22Rv1 (cell line): ENCODE measurements at regions not wholly inside any gene's neighbourhood (a gene's known extent, or its start where the extent isn't known, plus 50 kb on each side); places are given as distances from the start of the nearest gene placed in this dataset.
"Not testable (repeated sequence)": the region's sequence is repeated elsewhere in the genome, so short reads cannot be mapped to it uniquely, and the experiment has no call there.

ENCODE experiments used
- H3K27ac ChIP-seq: fragments of 450-650 bp; 2 replicates; pipeline ENCODE4 v1.5.1; 2017
- ZFX ChIP-seq: fragments of 450-650 bp; IDR thresholded peaks from 2 replicates; pipeline ENCODE4 v1.6.1; 2017; ENCODE audit warnings: antibody characterized with exemption, borderline replicate concordance
- TF ChIP-seq, protein P1 (sequence below): fragments of 450-650 bp; IDR thresholded peaks from 2 replicates; pipeline ENCODE4 v1.5.1; 2017; ENCODE audit warnings: mild to moderate bottlenecking

DNA sequence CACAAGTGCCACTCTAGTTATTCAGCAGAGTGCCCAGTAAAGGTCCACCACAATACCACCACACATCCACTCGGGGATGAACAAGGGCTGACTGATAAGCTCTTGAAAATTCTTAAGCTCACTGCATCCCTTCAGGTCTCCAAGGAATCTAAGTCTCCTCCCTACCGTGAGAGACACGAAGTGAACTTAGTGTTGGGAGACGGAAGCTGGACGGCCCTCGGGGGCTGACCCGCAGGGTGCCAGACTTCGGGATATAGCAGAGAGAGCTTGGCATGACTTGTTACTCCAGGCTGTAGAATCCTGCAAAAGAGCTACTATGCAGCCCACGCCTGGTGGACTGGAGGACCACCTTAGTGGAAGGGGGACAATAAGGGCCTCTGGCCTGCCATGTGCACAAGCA lies 75.1 kb downstream of the LYZL1 start:
- H3K27ac ChIP-seq = not testable (repeated sequence)

DNA sequence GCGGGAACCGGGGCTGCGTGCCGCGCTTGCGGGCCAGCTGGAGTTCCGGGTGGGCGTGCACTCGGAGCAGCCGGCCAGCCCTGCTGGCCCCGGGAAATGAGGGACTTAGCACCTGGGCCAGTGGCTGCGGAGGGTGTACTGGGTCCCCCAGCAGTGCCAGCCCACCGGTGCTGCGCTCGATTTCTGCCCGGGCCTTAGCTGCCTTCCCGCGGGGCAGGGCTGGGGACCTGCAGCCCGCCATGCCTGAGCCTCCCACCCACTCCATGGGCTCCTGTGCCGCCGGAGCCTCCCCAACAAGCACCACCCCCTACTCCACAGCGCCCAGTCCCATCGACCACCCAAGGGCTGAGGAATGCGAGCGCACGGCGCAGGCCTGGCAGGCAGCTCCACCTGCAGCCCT lies 77.3 kb downstream of the LYZL1 start:
- H3K27ac ChIP-seq = not testable (repeated sequence)

DNA sequence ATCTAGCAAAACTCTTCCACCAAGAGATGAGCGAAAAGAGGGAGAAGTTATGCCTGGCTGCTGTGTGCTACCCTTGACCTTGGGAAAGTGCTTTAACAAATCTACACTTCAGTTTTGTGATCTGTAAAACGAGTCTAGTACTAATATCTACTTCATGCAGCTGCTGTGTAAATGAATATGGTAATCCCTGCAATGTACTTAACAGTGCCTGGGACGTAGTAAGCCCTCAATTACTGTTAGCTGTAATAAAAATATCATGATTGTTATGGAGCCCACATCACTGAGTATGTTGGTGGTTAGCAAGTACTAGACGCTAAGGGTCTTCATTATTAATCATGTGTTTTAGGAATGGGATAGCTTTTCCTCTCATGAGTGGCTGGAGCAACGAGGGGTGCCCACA lies 80.5 kb downstream of the LYZL1 start:
- TF ChIP-seq ZFX = no peak
- TF ChIP-seq, protein P1, sequence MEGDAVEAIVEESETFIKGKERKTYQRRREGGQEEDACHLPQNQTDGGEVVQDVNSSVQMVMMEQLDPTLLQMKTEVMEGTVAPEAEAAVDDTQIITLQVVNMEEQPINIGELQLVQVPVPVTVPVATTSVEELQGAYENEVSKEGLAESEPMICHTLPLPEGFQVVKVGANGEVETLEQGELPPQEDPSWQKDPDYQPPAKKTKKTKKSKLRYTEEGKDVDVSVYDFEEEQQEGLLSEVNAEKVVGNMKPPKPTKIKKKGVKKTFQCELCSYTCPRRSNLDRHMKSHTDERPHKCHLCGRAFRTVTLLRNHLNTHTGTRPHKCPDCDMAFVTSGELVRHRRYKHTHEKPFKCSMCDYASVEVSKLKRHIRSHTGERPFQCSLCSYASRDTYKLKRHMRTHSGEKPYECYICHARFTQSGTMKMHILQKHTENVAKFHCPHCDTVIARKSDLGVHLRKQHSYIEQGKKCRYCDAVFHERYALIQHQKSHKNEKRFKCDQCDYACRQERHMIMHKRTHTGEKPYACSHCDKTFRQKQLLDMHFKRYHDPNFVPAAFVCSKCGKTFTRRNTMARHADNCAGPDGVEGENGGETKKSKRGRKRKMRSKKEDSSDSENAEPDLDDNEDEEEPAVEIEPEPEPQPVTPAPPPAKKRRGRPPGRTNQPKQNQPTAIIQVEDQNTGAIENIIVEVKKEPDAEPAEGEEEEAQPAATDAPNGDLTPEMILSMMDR = no peak
- H3K27ac ChIP-seq = no peak overlapping the region

DNA sequence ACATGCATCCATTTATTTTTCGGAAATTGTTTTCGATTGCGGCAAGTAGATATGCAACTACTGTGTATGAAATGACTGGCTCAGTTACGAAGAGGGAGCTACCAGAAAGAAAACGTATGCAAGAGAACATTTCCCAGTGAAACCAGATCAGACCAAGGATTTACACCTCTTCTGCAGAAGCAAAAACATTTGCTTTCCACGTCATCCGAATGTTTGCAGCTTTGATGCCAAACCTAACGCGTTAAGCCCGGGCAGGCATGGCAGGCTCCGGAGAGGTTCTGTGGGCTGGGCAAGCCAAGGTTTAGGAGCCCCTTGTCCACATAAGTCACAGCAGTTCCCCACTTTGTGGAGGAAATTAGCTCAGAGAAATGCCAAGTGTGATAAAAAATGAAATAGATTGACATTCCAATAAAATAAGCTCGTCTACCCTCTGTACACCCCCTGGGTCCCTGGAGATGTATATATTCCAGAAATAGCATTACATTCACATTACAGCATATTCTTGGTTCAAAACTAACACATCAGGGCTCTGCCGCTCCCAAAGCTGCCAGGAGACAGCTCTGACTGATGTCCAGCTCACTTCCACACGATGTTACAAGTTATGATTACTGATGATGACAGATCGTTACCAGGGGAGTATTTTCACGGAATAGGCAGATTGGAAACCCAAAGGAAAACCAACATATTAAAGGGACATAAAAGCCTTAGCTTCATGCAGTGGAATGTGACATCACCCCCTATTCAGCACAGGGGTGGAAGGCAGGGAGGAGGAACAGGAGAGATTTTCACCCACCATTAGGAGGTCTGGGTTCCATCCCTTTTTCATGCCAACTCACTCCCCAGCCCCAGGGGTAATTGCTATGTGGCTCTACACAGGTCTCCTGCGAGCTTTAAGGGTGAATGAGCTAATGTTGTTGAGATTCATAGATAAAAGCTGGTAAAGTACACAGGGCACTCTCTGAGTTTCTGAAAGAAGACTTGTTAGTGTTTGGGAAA lies 81.5 kb downstream of the LYZL1 start:
- H3K27ac ChIP-seq = no peak overlapping the region
- TF ChIP-seq, protein P1 = no peak
- TF ChIP-seq ZFX = no peak

DNA sequence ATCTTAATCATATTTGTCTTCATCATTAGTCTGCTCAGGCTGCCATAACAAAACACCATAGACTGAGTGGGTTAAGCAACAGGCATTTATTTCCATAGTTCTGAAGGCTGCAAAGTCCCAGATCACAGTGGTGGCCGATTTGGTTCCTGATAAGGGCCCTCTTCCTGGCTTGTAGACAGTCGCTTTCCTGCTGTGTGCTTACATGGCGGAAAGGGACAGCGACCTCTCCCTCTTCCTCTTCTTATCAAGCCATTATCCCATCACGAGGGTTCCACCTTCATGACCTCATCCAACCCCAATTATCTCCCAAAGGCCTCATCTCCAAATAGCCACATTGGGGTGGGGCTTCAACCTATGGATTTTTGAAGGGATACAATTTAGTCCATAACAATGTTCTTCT lies 84.0 kb downstream of the LYZL1 start:
- TF ChIP-seq, protein P1 = no peak

DNA sequence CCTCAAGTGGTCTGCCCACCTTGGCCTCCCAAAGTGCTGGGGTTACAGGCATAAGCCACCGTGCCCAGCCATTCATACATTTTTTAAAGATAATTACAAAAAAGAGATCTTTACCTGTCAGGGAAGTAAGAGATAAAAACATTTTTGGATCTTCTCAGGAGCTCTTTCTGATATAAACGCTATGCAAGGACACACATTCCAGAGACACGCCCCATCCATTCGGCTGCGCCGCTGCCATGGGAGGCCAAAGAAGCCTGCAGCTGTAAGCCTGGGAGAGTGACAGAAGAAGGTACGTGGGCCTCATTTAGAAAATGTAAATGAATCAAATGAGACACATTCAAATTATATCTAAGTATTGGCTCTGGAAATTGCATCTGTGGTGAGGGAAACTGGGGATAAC lies 85.3 kb downstream of the LYZL1 start:
- no peak overlapping the region for H3K27ac ChIP-seq

More for the DNA sequence above, 84.0 kb downstream of the LYZL1 start:
- no peak overlapping the region for H3K27ac ChIP-seq

DNA sequence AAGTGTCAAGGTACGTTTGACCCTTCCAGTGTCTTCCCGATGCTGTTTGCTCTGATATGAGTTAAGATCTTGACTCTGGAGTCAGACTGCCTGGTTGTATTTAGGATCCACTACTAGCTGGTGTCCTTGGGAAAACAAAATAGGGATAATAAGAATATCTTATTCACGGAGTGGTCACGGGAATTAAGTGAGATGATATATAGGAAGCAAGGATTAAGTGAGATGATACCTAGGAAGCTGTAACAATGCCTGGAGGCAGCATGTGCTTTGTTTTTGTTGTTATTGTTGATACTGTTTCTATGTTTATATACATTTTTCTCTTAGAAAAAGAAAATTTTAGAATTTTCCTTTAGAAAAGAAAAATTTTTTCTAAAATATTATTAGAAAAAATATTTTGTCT lies 87.0 kb downstream of the LYZL1 start:
- TF ChIP-seq, protein P1 = no peak
- TF ChIP-seq ZFX = no peak
- no peak overlapping the region for H3K27ac ChIP-seq

More for the DNA sequence above, 85.3 kb downstream of the LYZL1 start:
- TF ChIP-seq ZFX = no peak
- TF ChIP-seq, protein P1 = no peak

DNA sequence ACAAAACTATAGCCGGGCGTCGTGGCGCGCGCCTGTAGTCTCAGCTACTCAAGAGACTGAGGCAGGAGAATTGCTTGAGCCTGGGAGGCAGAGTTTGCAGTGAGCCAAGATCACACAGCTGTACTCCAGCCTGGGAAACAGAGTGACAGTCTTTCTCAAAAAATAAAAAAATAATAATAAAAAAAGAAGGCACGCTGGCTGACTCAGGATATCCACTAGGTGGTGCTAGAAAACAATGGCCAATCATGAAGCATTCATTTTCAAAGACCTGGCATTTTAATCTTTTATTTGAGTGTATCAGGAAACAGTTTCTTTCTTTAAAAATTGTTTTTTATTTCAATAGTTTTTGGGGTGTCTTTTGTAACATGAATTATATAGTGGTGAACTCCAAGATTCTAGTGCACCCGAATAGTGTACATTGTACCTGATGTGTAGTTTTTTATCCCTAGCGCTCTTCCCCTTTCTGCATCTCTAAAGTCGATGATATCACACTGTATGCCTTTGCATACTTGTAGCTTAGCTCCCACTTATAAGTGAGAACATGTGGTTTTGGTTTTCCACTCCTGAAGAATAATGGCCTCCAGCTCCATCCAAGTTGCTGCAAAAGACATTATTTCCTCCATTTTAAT lies 88.6 kb downstream of the LYZL1 start:
- TF ChIP-seq ZFX = no peak
- TF ChIP-seq, protein P1 = peak; percentile 92
- H3K27ac ChIP-seq = no peak overlapping the region
